ENCODE measurements at regions not wholly inside any gene's neighbourhood (a gene's known extent, or its start where the extent isn't known, plus 50 kb on each side); places are given as distances from the start of the nearest gene placed in this dataset.
"Not testable (repeated sequence)": the region's sequence is repeated elsewhere in the genome, so short reads cannot be mapped to it uniquely, and the experiment has no call there.

- DNase-seq, result not testable (repeated sequence)
Measured at GRCh38 chr5:87217480-87217879, 50.2 kb upstream of the RASA1 start.

Data from SW 1271 (cell line).